GM12878 (cell line): ENCODE measurements at regions not wholly inside any gene's neighbourhood (a gene's known extent, or its start where the extent isn't known, plus 50 kb on each side); places are given as distances from the start of the nearest gene placed in this dataset.

Experiments
- ATAC-seq: fragments of 200-7000 bp; cut with Tn5 transposase; 3 replicates; pipeline ENCODE4 v1.9.1; 2020; ENCODE audit warnings: mild to moderate bottlenecking, moderate library complexity
- BruUV-seq: library from RNA; stranded (reverse); fragments of 400-500 nt; replicated peaks from 2 replicates; lab custom pipeline; 2021; lab: Mats Ljungman, UMichigan
- CTCF ChIA-PET: fragments of 300-600 bp; sonication (Branson Sonifier 250); formaldehyde crosslinking; extraction: SDS; loops from one replicate; lab custom pipeline; 2021; ENCODE audit warnings: inconsistent platforms; lab: Yijun Ruan, JAX
- POLR2A ChIA-PET: fragments of 350-600 bp; formaldehyde crosslinking; extraction: SDS; loops from one replicate; lab custom pipeline; 2021; ENCODE audit warnings: inconsistent platforms; lab: Charles Lee
- RAD21 ChIA-PET: fragments of 300-600 bp; sonication (Branson Sonifier 250); formaldehyde crosslinking; loops from one replicate; lab custom pipeline; 2023; ENCODE audit warnings: antibody characterized with exemption; ENCODE audit not compliant: unreplicated experiment; lab: Charles Lee
- SMC1A ChIA-PET: fragments of 300-600 bp; sonication (Branson Sonifier 250); formaldehyde crosslinking; loops from one replicate; lab custom pipeline; 2023; ENCODE audit not compliant: unreplicated experiment, uncharacterized antibody; lab: Charles Lee
- DNase-seq: peaks from one replicate; pipeline ENCODE4 v3.0.0-alpha.2; 2011; ENCODE audit warnings: low read depth, low spot score
- FAIRE-seq: peaks from 3 replicates; lab custom pipeline; 2011; peaks lifted over from hg19 to GRCh38; lab: Jason Lieb, UNC
- H2AFZ ChIP-seq: 2 replicates; pipeline ENCODE4 v1.6.0; 2011; ENCODE audit warnings: low read depth, low read length, control low read depth; ENCODE audit not compliant: control insufficient read depth
- H3K27ac ChIP-seq: 2 replicates; pipeline ENCODE4 v1.5.1; 2011; ENCODE audit warnings: control low read depth; ENCODE audit not compliant: control insufficient read depth, insufficient read depth
- H3K27me3 ChIP-seq, 2 experiments: replicated peaks in 1 of 2; 2 replicates each; pipeline versions ENCODE4 v1.6.0 to v1.6.1; 2011; ENCODE audit warnings: low read length in 1 of 2; ENCODE audit not compliant: control insufficient read depth in 2 of 2, insufficient read depth in 2 of 2
- H3K36me3 ChIP-seq, 2 experiments: 2 replicates each; pipeline ENCODE4 v1.5.1; 2011; ENCODE audit warnings: low read length in 1 of 2; ENCODE audit not compliant: control insufficient read depth in 2 of 2, insufficient read depth in 2 of 2
- H3K4me1 ChIP-seq: 2 replicates; pipeline ENCODE4 v1.6.1; 2011; ENCODE audit warnings: mild to moderate bottlenecking, low read length, moderate library complexity, mixed read lengths; ENCODE audit not compliant: control insufficient read depth, insufficient read depth
- H3K4me2 ChIP-seq: 2 replicates; pipeline ENCODE4 v1.6.0; 2011; ENCODE audit warnings: control low read depth; ENCODE audit not compliant: control insufficient read depth, insufficient read depth
- H3K4me3 ChIP-seq: fragments of 200-600 bp; sonication (generic); 2 replicates; pipeline ENCODE4 v1.5.1; 2016
- H3K79me2 ChIP-seq: 2 replicates; pipeline ENCODE4 v1.6.0; 2011; ENCODE audit warnings: low read length; ENCODE audit not compliant: control insufficient read depth, insufficient read depth
- H3K9ac ChIP-seq: 2 replicates; pipeline ENCODE4 v1.8.0; 2011; ENCODE audit warnings: low read length, control low read depth, mixed read lengths; ENCODE audit not compliant: control insufficient read depth, insufficient read depth
- H3K9me3 ChIP-seq: replicated peaks from 3 replicates; pipeline ENCODE4 v1.5.1; 2011; ENCODE audit warnings: mild to moderate bottlenecking, low read length; ENCODE audit not compliant: control insufficient read depth, insufficient read depth
- H4K20me1 ChIP-seq: 2 replicates; pipeline ENCODE4 v1.6.0; 2011; ENCODE audit not compliant: control insufficient read depth, insufficient read depth
- CTCF ChIP-seq, 3 experiments: IDR thresholded peaks in 2 of 3; conservative IDR thresholded peaks in 1 of 3; 2 replicates each; pipeline ENCODE4 v1.5.1; 2011; ENCODE audit warnings: low read depth in 3 of 3, low read length in 3 of 3, mild to moderate bottlenecking in 3 of 3, control low read depth in 2 of 3, moderate library complexity in 2 of 3, inconsistent platforms in 1 of 3, mixed read lengths in 1 of 3; ENCODE audit not compliant: control insufficient read depth in 2 of 3, insufficient read depth in 1 of 3; ENCODE audit errors: extremely low read depth in 1 of 3
- EZH2 ChIP-seq: IDR thresholded peaks from 2 replicates; pipeline ENCODE4 v1.6.1; 2012; ENCODE audit warnings: low read depth, mild to moderate bottlenecking, control low read depth, inconsistent platforms, low read length, borderline replicate concordance; ENCODE audit not compliant: control insufficient read depth
- GATAD2B ChIP-seq: fragments of 450-650 bp; conservative IDR thresholded peaks from 2 replicates; pipeline ENCODE4 v1.6.1; 2017; ENCODE audit warnings: low read depth, mild to moderate bottlenecking, moderate library complexity
- KDM1A ChIP-seq: fragments of 200-600 bp; sonication (generic); IDR thresholded peaks from 2 replicates; pipeline ENCODE4 v1.6.1; 2016; ENCODE audit warnings: borderline replicate concordance
- NBN ChIP-seq: fragments of 450-650 bp; IDR thresholded peaks from 2 replicates; pipeline ENCODE4 v1.6.1; 2016
- NFYB ChIP-seq: IDR thresholded peaks from 2 replicates; pipeline ENCODE4 v1.6.1; 2011; ENCODE audit warnings: low read depth, mild to moderate bottlenecking, low read length, improper control_type of control experiment, moderate library complexity; ENCODE audit not compliant: insufficient read depth
- NR2F1 ChIP-seq: fragments of 450-650 bp; conservative IDR thresholded peaks from 2 replicates; pipeline ENCODE4 v1.6.1; 2017; ENCODE audit warnings: mild to moderate bottlenecking
- PAX5 ChIP-seq: IDR thresholded peaks from 2 replicates; pipeline ENCODE4 v1.6.1; 2011; ENCODE audit warnings: low read depth, low read length, borderline replicate concordance
- PBX3 ChIP-seq: IDR thresholded peaks from 2 replicates; pipeline ENCODE4 v1.6.1; 2011; ENCODE audit warnings: mild to moderate bottlenecking, low read depth, low read length, moderate library complexity; ENCODE audit not compliant: insufficient replicate concordance
- PKNOX1 ChIP-seq: fragments of 450-650 bp; IDR thresholded peaks from 2 replicates; pipeline ENCODE4 v1.6.1; 2016; ENCODE audit warnings: mild to moderate bottlenecking
- POLR2A ChIP-seq: IDR thresholded peaks from 2 replicates; pipeline ENCODE4 v1.6.1; 2011; ENCODE audit warnings: low read depth, mild to moderate bottlenecking, low read length
- SKIL ChIP-seq: fragments of 450-650 bp; IDR thresholded peaks from 2 replicates; pipeline ENCODE4 v1.6.1; 2017; ENCODE audit warnings: mild to moderate bottlenecking, low read depth, inconsistent platforms; ENCODE audit not compliant: poor library complexity, severe bottlenecking
- SMAD1 ChIP-seq: fragments of 450-650 bp; IDR thresholded peaks from 2 replicates; pipeline ENCODE4 v1.6.1; 2018; ENCODE audit warnings: mild to moderate bottlenecking, low read depth; ENCODE audit not compliant: partially characterized antibody
- SMARCA5 ChIP-seq: fragments of 450-650 bp; IDR thresholded peaks from 2 replicates; pipeline ENCODE4 v1.6.1; 2017; ENCODE audit warnings: mild to moderate bottlenecking
- STAT1 ChIP-seq: fragments of 450-650 bp; conservative IDR thresholded peaks from 2 replicates; pipeline ENCODE4 v1.6.1; 2014; ENCODE audit warnings: antibody characterized with exemption, mild to moderate bottlenecking
- ZNF24 ChIP-seq: fragments of 450-650 bp; IDR thresholded peaks from 2 replicates; pipeline ENCODE4 v1.6.1; 2017; ENCODE audit warnings: antibody characterized with exemption, mild to moderate bottlenecking
- ZNF622 ChIP-seq: fragments of 450-650 bp; IDR thresholded peaks from 2 replicates; pipeline ENCODE4 v1.6.1; 2017; ENCODE audit warnings: mild to moderate bottlenecking, inconsistent platforms
- ZSCAN29 ChIP-seq: fragments of 450-650 bp; IDR thresholded peaks from 2 replicates; pipeline ENCODE4 v1.6.1; 2017; ENCODE audit warnings: mild to moderate bottlenecking, moderate library complexity
- WGBS: methylation state at CpG from one replicate; pipeline ENCODE4 v1.1.6; 2016; ENCODE audit warnings: low lambda C conversion rate; ENCODE audit not compliant: insufficient replicate concordance, insufficient coverage; ENCODE audit errors: missing lambda C conversion rate; 5-methylcytosine and 5-hydroxymethylcytosine counted together
- in situ Hi-C: fragments of 300-500 bp; cut with MboI; formaldehyde crosslinking; loops from 9 replicates; pipeline ENCODE4 v1.14.3; 2018; ENCODE audit warnings: mixed read lengths
- intact Hi-C: fragments of 100-400 bp; cut with micrococcal nuclease; formaldehyde crosslinking; loops from one replicate; pipeline ENCODE4 v1.14.2; 2022; ENCODE audit not compliant: unreplicated experiment

GRCh38 chr5:98419825-98420224 is 353.6 kb upstream of the RGMB start:
- no peak for TF ChIP-seq ZNF24
- TF ChIP-seq SMAD1: no peak
- no peak for TF ChIP-seq PKNOX1
- TF ChIP-seq EZH2: no peak
- TF ChIP-seq NR2F1: no peak
- TF ChIP-seq CTCF (IDR thresholded peaks at IDR 0.05 in 2 of 3, conservative IDR thresholded peaks at IDR 0.05 in 1 of 3; ENCODE audit: control insufficient read depth in 2 of 3, extremely low read depth in 1 of 3, insufficient read depth in 1 of 3, low read depth in 3 of 3, low read length in 3 of 3): no peak
- no peak for TF ChIP-seq KDM1A
- TF ChIP-seq NFYB: no peak
- TF ChIP-seq GATAD2B: no peak
- no peak for TF ChIP-seq SKIL
- no peak for TF ChIP-seq SMARCA5
- no peak for TF ChIP-seq POLR2A
- no peak for TF ChIP-seq STAT1
- TF ChIP-seq ZSCAN29: no peak
- TF ChIP-seq ZNF622: no peak
- TF ChIP-seq PAX5: no peak
- no peak for TF ChIP-seq PBX3
- no peak for TF ChIP-seq NBN
- FAIRE-seq: no peak
- BruUV-seq: no TSS peak

More at GRCh38 chr5:98419825-98420224, 353.6 kb upstream of the RGMB start:
- CTCF ChIA-PET: interaction anchor here (0.9 kb wide), 1 partner anchor 10 kb away, joined by 3 read pairs; no protein-coding TSS in a partner anchor
- Histone ChIP-seq H3K27ac (no peak overlapping the region), H3K9me3 (no peaks in the 10 kb centered on the region), H2AFZ (no peak overlapping the region), H3K36me3 (no peaks in the 10 kb centered on the region), H4K20me1 (no peaks in the 10 kb centered on the region), H3K9ac (no peak overlapping the region), H3K4me3 (no peak overlapping the region), H3K79me2 (no peaks in the 10 kb centered on the region), H3K4me1 (no peaks in the 10 kb centered on the region), H3K27me3 (no peaks in the 10 kb centered on the region), H3K4me2 (no peak overlapping the region)
- intact Hi-C loops: no loop called here
- RAD21 ChIA-PET: no interaction called here
- no peak for ATAC-seq
- 0% methylated on average over 1 of the region's 1 CpG for WGBS
- no peak for DNase-seq
- in situ Hi-C loops: no loop called here
- SMC1A ChIA-PET: no interaction called here
- POLR2A ChIA-PET: no interaction called here
